ENCODE measurements at regions not wholly inside any gene's neighbourhood (a gene's known extent, or its start where the extent isn't known, plus 50 kb on each side); places are given as distances from the start of the nearest gene placed in this dataset.

GRCh38 chr18:60191926-60192325 lies 180.6 kb downstream of the MC4R start:
- H3K9ac ChIP-seq: no peak overlapping the region
- DNase-seq: no peak
- no peak overlapping the region; a peak in 1 of 4 replicates for H3K27ac ChIP-seq (ENCODE audit: low read depth in 2 of 2, low read length in 1 of 2)
- WGBS (ENCODE audit: low lambda C conversion rate): 73% methylated on average over 3 of the region's 3 CpGs
- no peak overlapping the region for H2AFZ ChIP-seq (ENCODE audit: low read depth)
- H3K27me3 ChIP-seq (ENCODE audit: insufficient read depth): no peaks in the 10 kb centered on the region
- no peaks in the 10 kb centered on the region for H3F3A ChIP-seq (replicated peaks; ENCODE audit: insufficient read depth)
- H4K20me1 ChIP-seq (ENCODE audit: insufficient read depth): no peaks in the 10 kb centered on the region
- no peaks in the 10 kb centered on the region for H3K36me3 ChIP-seq (replicated peaks in 1 of 2; ENCODE audit: control insufficient read depth in 1 of 2, insufficient read depth in 2 of 2, low read length in 1 of 2)
- CTCF ChIA-PET: interaction anchor here (1.3 to 1.6 kb wide), 2 partner anchors 10 to 204 kb away, joined by 4 to 5 read pairs; no protein-coding TSS in a partner anchor
- POLR2A ChIA-PET: no interaction called here
- H3K9me2 ChIP-seq: no peaks in the 10 kb centered on the region
- H3K9me3 ChIP-seq: no peaks in the 10 kb centered on the region
- H3K4me2 ChIP-seq: no peak overlapping the region
- TF ChIP-seq RCOR1 (IDR thresholded peaks at IDR 0.05; ENCODE audit: low read length) (no peak), POLR2AphosphoS5 (IDR thresholded peaks at IDR 0.05; ENCODE audit: low read depth, low read length) (no peak), PBX3 (IDR thresholded peaks at IDR 0.05) (no peak), FOXM1 (IDR thresholded peaks at IDR 0.05; ENCODE audit: low read depth) (no peak), GATA2 (CRISPR knock-in tag; IDR thresholded peaks at IDR 0.05) (no peak), FOXJ3 (CRISPR knock-in tag; IDR thresholded peaks at IDR 0.05) (no peak), TAF1 (IDR thresholded peaks at IDR 0.05; ENCODE audit: borderline replicate concordance, low read depth, low read length) (no peak), CTCF (IDR thresholded peaks at IDR 0.05) (no peak), EP300 (IDR thresholded peaks at IDR 0.05; ENCODE audit: borderline replicate concordance in 1 of 2, low read depth in 1 of 2, low read length in 1 of 2) (no peak), JUND (IDR thresholded peaks at IDR 0.05) (no peak), USF2 (IDR thresholded peaks at IDR 0.05; ENCODE audit: borderline replicate concordance, low read depth, low read length) (no peak), RFX5 (IDR thresholded peaks at IDR 0.05; ENCODE audit: low read length) (no peak)
- no peaks in the 10 kb centered on the region for H3K79me2 ChIP-seq (ENCODE audit: insufficient read depth)
- no peak overlapping the region for H3K4me3 ChIP-seq (ENCODE audit: low read depth in 2 of 2, low read length in 1 of 2)
- peaks cover 7 to 23% of the 10 kb centered on the region in 2 experiments for H3K4me1 ChIP-seq (ENCODE audit: control insufficient read depth in 1 of 2, insufficient read depth in 2 of 2, low read depth in 1 of 2, low read length in 1 of 2)

- WGBS (ENCODE audit: low lambda C conversion rate): 75% methylated on average over 2 of the region's 2 CpGs
- H3K9ac ChIP-seq: no peak overlapping the region
- H2AFZ ChIP-seq (ENCODE audit: low read depth): 0 out of 2 replicates have a peak overlapping the region, but pooled peaks have one; percentile 32
- DNase-seq: peak; percentile 35
- H3K4me1 ChIP-seq (ENCODE audit: control insufficient read depth in 1 of 2, insufficient read depth in 2 of 2, low read depth in 1 of 2, low read length in 1 of 2): peaks cover 0 to 14% of the 10 kb centered on the region in 2 experiments; a peak in 2 of 4 replicates
- CTCF ChIA-PET: interaction anchor here (2.4 kb wide), 1 partner anchor 8 kb away, joined by 8 read pairs; no protein-coding TSS in a partner anchor
- no peak overlapping the region for H3K4me2 ChIP-seq
- POLR2A ChIA-PET: no interaction called here
- no peaks in the 10 kb centered on the region for H3K79me2 ChIP-seq (ENCODE audit: insufficient read depth)
- no peaks in the 10 kb centered on the region for H3K9me3 ChIP-seq
- peak overlapping the region in 1 of 2 experiments; percentile 72; a peak in 2 of 4 replicates for H3K27ac ChIP-seq (ENCODE audit: low read depth in 2 of 2, low read length in 1 of 2)
- H3F3A ChIP-seq (replicated peaks; ENCODE audit: insufficient read depth): no peaks in the 10 kb centered on the region
- no peaks in the 10 kb centered on the region for H3K36me3 ChIP-seq (replicated peaks in 1 of 2; ENCODE audit: control insufficient read depth in 1 of 2, insufficient read depth in 2 of 2, low read length in 1 of 2)
- TF ChIP-seq ELF1 (IDR thresholded peaks at IDR 0.05) (no peak), RCOR1 (IDR thresholded peaks at IDR 0.05; ENCODE audit: low read length) (0 out of 2 replicates have a peak, but pooled peaks have one; percentile 33), EP300 (IDR thresholded peaks at IDR 0.05; ENCODE audit: borderline replicate concordance in 1 of 2, low read depth in 1 of 2, low read length in 1 of 2) (peak in 1 of 2 experiments; percentile 60; a peak in 2 of 4 replicates), RAD21 (IDR thresholded peaks at IDR 0.05; ENCODE audit: low read length) (peak; percentile 10; the same call in 1 of the 2 replicates)
- no peak overlapping the region for H3K4me3 ChIP-seq (ENCODE audit: low read depth in 2 of 2, low read length in 1 of 2)
- no peaks in the 10 kb centered on the region for H3K27me3 ChIP-seq (ENCODE audit: insufficient read depth)
- H3K9me2 ChIP-seq: no peaks in the 10 kb centered on the region
- H4K20me1 ChIP-seq (ENCODE audit: insufficient read depth): no peaks in the 10 kb centered on the region
These were observed 182.7 kb downstream of the MC4R start for GRCh38 chr18:60189856-60190255.
